IMR-90 (cell line): ENCODE measurements at regions not wholly inside any gene's neighbourhood (a gene's known extent, or its start where the extent isn't known, plus 50 kb on each side); places are given as distances from the start of the nearest gene placed in this dataset.

ENCODE experiments used
- ATAC-seq: fragments of 200-7000 bp; cut with Tn5 transposase; 2 replicates; pipeline ENCODE4 v1.9.1; 2020; ENCODE audit warnings: low read depth, mild to moderate bottlenecking, moderate library complexity
- BruUV-seq: library from RNA; stranded (reverse); fragments of 400-500 nt; replicated peaks from 2 replicates; lab custom pipeline; 2021; lab: Mats Ljungman, UMichigan
- CTCF ChIA-PET: fragments of 300-600 bp; formaldehyde crosslinking; extraction: SDS; loops from one replicate; lab custom pipeline; 2021; ENCODE audit warnings: antibody characterized with exemption; lab: Yijun Ruan, JAX
- POLR2A ChIA-PET: fragments of 300-600 bp; sonication (Branson Sonifier 250); formaldehyde crosslinking; loops from one replicate; lab custom pipeline; 2022; ENCODE audit warnings: antibody characterized with exemption; ENCODE audit not compliant: unreplicated experiment; lab: Charles Lee
- DNase-seq: peaks from one replicate; pipeline ENCODE4 v3.0.0; 2013
- H2AFZ ChIP-seq: replicated peaks from 2 replicates; pipeline ENCODE3; 2013; ENCODE audit warnings: low read length, mild to moderate bottlenecking; ENCODE audit not compliant: poor library complexity
- H2AK5ac ChIP-seq: 2 replicates; pipeline ENCODE4 v1.6.1; 2013; ENCODE audit warnings: low read depth, low read length, inconsistent platforms
- H2AK9ac ChIP-seq: replicated peaks from 2 replicates; pipeline ENCODE3; 2013; ENCODE audit warnings: mild to moderate bottlenecking, low read depth, low read length, moderate library complexity; ENCODE audit not compliant: poor library complexity
- H2BK120ac ChIP-seq: 2 replicates; pipeline ENCODE4 v1.6.1; 2013; ENCODE audit warnings: low read depth, low read length, inconsistent platforms
- H2BK15ac ChIP-seq: 3 replicates; pipeline ENCODE4 v1.6.1; 2013; ENCODE audit warnings: low read depth, low read length, inconsistent platforms
- H2BK20ac ChIP-seq: 2 replicates; pipeline ENCODE4 v1.6.1; 2013; ENCODE audit warnings: low read depth, mild to moderate bottlenecking, inconsistent platforms, low read length, moderate library complexity
- H2BK5ac ChIP-seq: 2 replicates; pipeline ENCODE4 v1.6.1; 2013; ENCODE audit warnings: mild to moderate bottlenecking, low read depth, low read length, inconsistent platforms; ENCODE audit not compliant: poor library complexity, severe bottlenecking
- H3K14ac ChIP-seq: replicated peaks from 2 replicates; pipeline ENCODE4 v1.6.1; 2013; ENCODE audit warnings: low read depth, low read length, inconsistent platforms
- H3K18ac ChIP-seq: 2 replicates; pipeline ENCODE4 v1.6.1; 2013; ENCODE audit warnings: low read depth, low read length, control low read depth
- H3K23ac ChIP-seq: 2 replicates; pipeline ENCODE4 v1.6.1; 2013; ENCODE audit warnings: low read depth, low read length, inconsistent platforms
- H3K27ac ChIP-seq: 2 replicates; pipeline ENCODE4 v1.5.1; 2013; ENCODE audit warnings: mild to moderate bottlenecking, control low read depth, low read length; ENCODE audit not compliant: insufficient read depth
- H3K27me3 ChIP-seq: 2 replicates; pipeline ENCODE4 v1.6.1; 2013; ENCODE audit warnings: low read length; ENCODE audit not compliant: control insufficient read depth, insufficient read depth
- H3K36me3 ChIP-seq: 2 replicates; pipeline ENCODE4 v1.6.1; 2013; ENCODE audit warnings: low read length, mixed read lengths; ENCODE audit not compliant: control insufficient read depth, insufficient read depth
- H3K4ac ChIP-seq: 2 replicates; pipeline ENCODE4 v1.6.1; 2013; ENCODE audit warnings: low read depth, low read length, inconsistent platforms
- H3K4me1 ChIP-seq: 2 replicates; pipeline ENCODE4 v1.6.1; 2013; ENCODE audit warnings: low read length, mixed read lengths; ENCODE audit not compliant: control insufficient read depth, insufficient read depth
- H3K4me2 ChIP-seq: 2 replicates; pipeline ENCODE4 v1.6.1; 2013; ENCODE audit warnings: low read depth, mild to moderate bottlenecking, control low read depth, low read length, moderate library complexity
- H3K4me3 ChIP-seq: 2 replicates; pipeline ENCODE4 v1.5.1; 2013; ENCODE audit warnings: low read depth, mild to moderate bottlenecking, control low read depth, low read length, moderate library complexity; ENCODE audit not compliant: insufficient read depth
- H3K56ac ChIP-seq: 2 replicates; pipeline ENCODE4 v1.6.1; 2013; ENCODE audit warnings: low read length, inconsistent platforms; ENCODE audit not compliant: insufficient read depth; ENCODE audit errors: extremely low read depth
- H3K79me1 ChIP-seq, 2 experiments: 2 replicates each; pipeline ENCODE4 v1.6.1; 2013; ENCODE audit warnings: low read length in 2 of 2, inconsistent platforms in 1 of 2, low read depth in 1 of 2
- H3K9ac ChIP-seq: 2 replicates; pipeline ENCODE4 v1.6.1; 2013; ENCODE audit warnings: low read depth, low read length, control low read depth
- H3K9me1 ChIP-seq: 2 replicates; pipeline ENCODE4 v1.6.1; 2013; ENCODE audit warnings: low read length, inconsistent platforms; ENCODE audit not compliant: insufficient read depth
- H3K9me3 ChIP-seq: 2 replicates; pipeline ENCODE4 v1.6.1; 2013; ENCODE audit warnings: low read length; ENCODE audit not compliant: control insufficient read depth, insufficient read depth
- H4K20me1 ChIP-seq: 2 replicates; pipeline ENCODE4 v1.6.1; 2013; ENCODE audit warnings: low read length, inconsistent platforms; ENCODE audit not compliant: insufficient read depth
- H4K5ac ChIP-seq: 2 replicates; pipeline ENCODE4 v1.6.1; 2013; ENCODE audit warnings: mild to moderate bottlenecking, low read depth, low read length, control low read depth
- H4K8ac ChIP-seq, 2 experiments: 2 replicates each; pipeline ENCODE4 v1.6.1; 2013; ENCODE audit warnings: low read depth in 2 of 2, low read length in 2 of 2, control low read depth in 1 of 2, inconsistent platforms in 1 of 2
- H4K91ac ChIP-seq: 2 replicates; pipeline ENCODE4 v1.6.1; 2013; ENCODE audit warnings: low read depth, low read length, inconsistent platforms; ENCODE audit not compliant: insufficient read depth
- BHLHE40 ChIP-seq: fragments of 150-350 bp; IDR thresholded peaks from 2 replicates; pipeline ENCODE4 v1.6.1; 2016; ENCODE audit warnings: mild to moderate bottlenecking, low read depth, low read length
- ELK1 ChIP-seq: fragments of 150-350 bp; IDR thresholded peaks from 2 replicates; pipeline ENCODE4 v1.6.1; 2016; ENCODE audit warnings: low read depth, mild to moderate bottlenecking, low read length, moderate library complexity, borderline replicate concordance
- FOS ChIP-seq: fragments of 150-350 bp; IDR thresholded peaks from 2 replicates; pipeline ENCODE4 v1.6.1; 2016; ENCODE audit warnings: low read depth, low read length
- MAFK ChIP-seq: IDR thresholded peaks from 2 replicates; pipeline ENCODE4 v1.6.1; 2012; ENCODE audit warnings: low read depth, low read length, improper control_type of control experiment
- MAZ ChIP-seq: IDR thresholded peaks from 2 replicates; pipeline ENCODE4 v1.6.1; 2012; ENCODE audit warnings: low read depth, mild to moderate bottlenecking, low read length, improper control_type of control experiment, moderate library complexity, borderline replicate concordance
- MXI1 ChIP-seq: IDR thresholded peaks from 2 replicates; pipeline ENCODE4 v1.6.1; 2012; ENCODE audit warnings: low read depth, mild to moderate bottlenecking, low read length, moderate library complexity, borderline replicate concordance
- RFX5 ChIP-seq: IDR thresholded peaks from 2 replicates; pipeline ENCODE4 v1.8.0; 2012; ENCODE audit warnings: low read depth, mild to moderate bottlenecking, low read length, moderate library complexity
- USF2 ChIP-seq: fragments of 150-350 bp; IDR thresholded peaks from 2 replicates; pipeline ENCODE4 v1.6.1; 2017; ENCODE audit warnings: mild to moderate bottlenecking, antibody characterized with exemption, low read length, low read depth
- WGBS, 2 experiments: methylation state at CpG; one replicate each; pipeline versions ENCODE4 v1.1.5 to v1.1.7; 2013; ENCODE audit warnings: missing lambda C conversion rate in 2 of 2; ENCODE audit not compliant: insufficient read length in 1 of 2; ENCODE audit errors: extremely low coverage in 2 of 2; 5-methylcytosine and 5-hydroxymethylcytosine counted together
- dilution Hi-C: fragments of 300-500 bp; cut with HindIII; formaldehyde crosslinking; loops from one replicate; pipeline ENCODE4 v1.14.3; 2018; ENCODE audit warnings: low sequenced_read_pairs; ENCODE audit not compliant: unreplicated experiment
- in situ Hi-C: fragments of 300-500 bp; cut with MboI; formaldehyde crosslinking; loops from 3 replicates; pipeline ENCODE4 v1.14.3; 2019; ENCODE audit warnings: low sequenced_read_pairs, inconsistent platforms, mixed read lengths
- intact Hi-C: fragments of 100-400 bp; cut with micrococcal nuclease; formaldehyde crosslinking; loops from 2 replicates; pipeline ENCODE4 v1.10.0; 2022

GRCh38 chr5:4020400-4020799 is 424.8 kb downstream of the IRX1 start:
- in situ Hi-C loops (no loop called here), dilution Hi-C loops (no loop called here), intact Hi-C loops (no loop called here)
- Histone ChIP-seq H3K4me3 (no peak overlapping the region), H4K8ac (no peak overlapping the region), H3K56ac (no peak overlapping the region), H4K5ac (no peak overlapping the region), H3K4ac (no peak overlapping the region), H2BK15ac (no peak overlapping the region), H3K36me3 (no peaks in the 10 kb centered on the region), H2AK9ac (no peak overlapping the region), H2AFZ (no peak overlapping the region), H3K9me3 (peaks cover 21% of the 10 kb centered on the region), H2BK120ac (no peak overlapping the region), H3K14ac (no peak overlapping the region), H3K18ac (no peak overlapping the region), H3K4me2 (no peak overlapping the region), H3K23ac (no peak overlapping the region), H2BK5ac (no peak overlapping the region), H3K4me1 (no peaks in the 10 kb centered on the region), H3K27ac (no peak overlapping the region), H4K91ac (no peak overlapping the region), H3K27me3 (no peaks in the 10 kb centered on the region), H3K9me1 (no peaks in the 10 kb centered on the region), H4K20me1 (no peaks in the 10 kb centered on the region), H2AK5ac (no peak overlapping the region), H3K79me1 (no peaks in the 10 kb centered on the region), H2BK20ac (no peak overlapping the region), H3K9ac (no peak overlapping the region)
- DNase-seq (no peak), ATAC-seq (no peak)
- ChIA-PET CTCF (no interaction called here), POLR2A (no interaction called here)
- TF ChIP-seq MAZ (no peak), FOS (no peak), MXI1 (no peak), MAFK (no peak), ELK1 (no peak), RFX5 (no peak), USF2 (no peak), BHLHE40 (no peak)
- BruUV-seq = no TSS peak
- WGBS, 2 experiments = no CpG with 5 or more reads among the region's 3 CpGs
